H1 (cell line): ENCODE measurements at regions not wholly inside any gene's neighbourhood (a gene's known extent, or its start where the extent isn't known, plus 50 kb on each side); places are given as distances from the start of the nearest gene placed in this dataset.

Experiments
- CTCF ChIA-PET: fragments of 300-600 bp; sonication (Branson Sonifier 250); formaldehyde crosslinking; loops from one replicate; lab custom pipeline; 2021; ENCODE audit not compliant: partially characterized antibody; lab: Charles Lee
- POLR2A ChIA-PET: fragments of 300-600 bp; sonication (Branson Sonifier 250); formaldehyde crosslinking; loops from one replicate; lab custom pipeline; 2021; ENCODE audit warnings: inconsistent platforms; ENCODE audit not compliant: partially characterized antibody; lab: Charles Lee
- DNase-seq, 2 experiments: peaks; one replicate each; pipeline versions ENCODE4 v3.0.0 to v3.0.0-alpha.2; 2010 to 2022; ENCODE audit warnings: low spot score in 2 of 2, low read depth in 1 of 2, mixed read lengths in 1 of 2
- FAIRE-seq: peaks from 2 replicates; lab custom pipeline; 2011; peaks lifted over from hg19 to GRCh38; lab: Jason Lieb, UNC
- H2AFZ ChIP-seq: 2 replicates; pipeline ENCODE4 v1.8.1; 2012; ENCODE audit warnings: low read length, inconsistent platforms
- H2AK5ac ChIP-seq: 2 replicates; pipeline ENCODE4 v1.6.1; 2013; ENCODE audit warnings: low read depth, low read length
- H2BK120ac ChIP-seq: replicated peaks from 2 replicates; pipeline ENCODE3; 2013; ENCODE audit warnings: low read depth, low read length, inconsistent platforms
- H2BK12ac ChIP-seq: 2 replicates; pipeline ENCODE4 v1.6.1; 2013; ENCODE audit warnings: low read depth, low read length
- H2BK15ac ChIP-seq: 2 replicates; pipeline ENCODE4 v1.6.1; 2013; ENCODE audit warnings: low read length
- H2BK20ac ChIP-seq: 2 replicates; pipeline ENCODE4 v1.6.1; 2013; ENCODE audit warnings: low read length
- H2BK5ac ChIP-seq: 2 replicates; pipeline ENCODE4 v1.6.1; 2013; ENCODE audit warnings: low read depth, low read length
- H3K14ac ChIP-seq: 2 replicates; pipeline ENCODE4 v1.6.1; 2013; ENCODE audit warnings: inconsistent platforms; ENCODE audit not compliant: insufficient read length
- H3K18ac ChIP-seq: 2 replicates; pipeline ENCODE4 v1.6.1; 2013; ENCODE audit warnings: low read length; ENCODE audit errors: extremely low read depth
- H3K23ac ChIP-seq: 2 replicates; pipeline ENCODE4 v1.6.1; 2013; ENCODE audit warnings: inconsistent platforms; ENCODE audit not compliant: insufficient read length
- H3K23me2 ChIP-seq: 2 replicates; pipeline ENCODE4 v1.6.1; 2013; ENCODE audit warnings: low read depth, low read length
- H3K27ac ChIP-seq: 2 replicates; pipeline ENCODE4 v1.6.1; 2011; ENCODE audit warnings: low read depth, low read length, inconsistent platforms
- H3K27me3 ChIP-seq, 4 experiments: replicated peaks in 1 of 4; 1 replicate in 1 of 4; 2 replicates in 3 of 4; pipeline versions ENCODE4 v1.6.1 to v1.8.1; 2011 to 2013; ENCODE audit warnings: low read length in 3 of 4, mild to moderate bottlenecking in 3 of 4, inconsistent platforms in 2 of 4, mixed read lengths in 2 of 4, moderate library complexity in 1 of 4; ENCODE audit not compliant: control insufficient read depth in 3 of 4, insufficient read depth in 3 of 4; ENCODE audit errors: extremely low read depth in 1 of 4
- H3K36me3 ChIP-seq, 4 experiments: 2 replicates each; pipeline versions ENCODE4 v1.6.1 to v1.8.1; 2011 to 2013; ENCODE audit warnings: mild to moderate bottlenecking in 4 of 4, low read length in 3 of 4, moderate library complexity in 2 of 4, control low read depth in 1 of 4, inconsistent platforms in 1 of 4; ENCODE audit not compliant: insufficient read depth in 4 of 4, control insufficient read depth in 2 of 4
- H3K4ac ChIP-seq: replicated peaks from 2 replicates; pipeline ENCODE3; 2013; ENCODE audit warnings: low read length, low read depth, mixed read lengths, inconsistent platforms; ENCODE audit not compliant: insufficient read length
- H3K4me1 ChIP-seq, 4 experiments: replicated peaks in 1 of 4; 1 replicate in 1 of 4; 2 replicates in 3 of 4; pipeline versions ENCODE4 v1.6.1 to v1.8.1; 2011 to 2013; ENCODE audit warnings: low read length in 3 of 4, inconsistent platforms in 2 of 4, mixed read lengths in 1 of 4; ENCODE audit not compliant: insufficient read depth in 4 of 4, control insufficient read depth in 3 of 4
- H3K4me2 ChIP-seq, 2 experiments: 2 replicates each; pipeline versions ENCODE4 v1.6.1 to v1.8.1; 2011 to 2013; ENCODE audit warnings: low read depth in 2 of 2, low read length in 2 of 2, control low read depth in 1 of 2, inconsistent platforms in 1 of 2, mild to moderate bottlenecking in 1 of 2; ENCODE audit not compliant: insufficient read depth in 1 of 2
- H3K4me3 ChIP-seq, 4 experiments: fragments of 200-600, 300-600 bp in 1 of 4; sonication (generic), shearing (Covaris generic), sonication (Bioruptor Twin) in 1 of 4; 2 replicates each; pipeline versions ENCODE4 v1.5.1 to v1.8.1; 2011 to 2016; ENCODE audit warnings: low read length in 4 of 4, low read depth in 3 of 4, control low read depth in 2 of 4, inconsistent platforms in 2 of 4, mild to moderate bottlenecking in 2 of 4, mixed read lengths in 1 of 4, moderate library complexity in 1 of 4; ENCODE audit not compliant: insufficient read depth in 2 of 4; ENCODE audit errors: extremely low read depth in 1 of 4
- H3K56ac ChIP-seq: replicated peaks from 2 replicates; pipeline ENCODE3; 2013; ENCODE audit warnings: low read depth, mild to moderate bottlenecking, mixed read lengths, low read length, inconsistent platforms; ENCODE audit not compliant: insufficient read length
- H3K79me1 ChIP-seq: 2 replicates; pipeline ENCODE4 v1.6.1; 2013; ENCODE audit warnings: low read depth, low read length, control low read depth
- H3K79me2 ChIP-seq, 2 experiments: 2 replicates each; pipeline versions ENCODE4 v1.6.1 to v1.8.1; 2012 to 2013; ENCODE audit warnings: low read length in 2 of 2, mild to moderate bottlenecking in 2 of 2, inconsistent platforms in 1 of 2; ENCODE audit not compliant: insufficient read depth in 2 of 2, control insufficient read depth in 1 of 2
- H3K9ac ChIP-seq, 4 experiments: replicated peaks in 1 of 4; 1 replicate in 1 of 4; 2 replicates in 3 of 4; pipeline versions ENCODE4 v1.6.1 to v1.8.1; 2011 to 2013; ENCODE audit warnings: low read depth in 3 of 4, low read length in 3 of 4, control low read depth in 2 of 4, mild to moderate bottlenecking in 2 of 4, moderate library complexity in 2 of 4, inconsistent platforms in 1 of 4; ENCODE audit errors: extremely low read depth in 1 of 4
- H3K9me3 ChIP-seq, 2 experiments: 2 replicates each; pipeline versions ENCODE4 v1.6.1 to v1.8.1; 2012 to 2013; ENCODE audit warnings: mild to moderate bottlenecking in 2 of 2, moderate library complexity in 2 of 2, control low read depth in 1 of 2, inconsistent platforms in 1 of 2, low read depth in 1 of 2, low read length in 1 of 2, mixed read lengths in 1 of 2; ENCODE audit not compliant: insufficient read depth in 2 of 2
- H4K20me1 ChIP-seq, 2 experiments: replicated peaks in 1 of 2; 2 replicates each; pipeline versions ENCODE3 to v1.8.1; 2011 to 2013; ENCODE audit warnings: inconsistent platforms in 2 of 2, low read length in 2 of 2, mild to moderate bottlenecking in 1 of 2; ENCODE audit not compliant: insufficient read depth in 2 of 2, control insufficient read depth in 1 of 2
- H4K5ac ChIP-seq: 2 replicates; pipeline ENCODE4 v1.6.1; 2013; ENCODE audit warnings: low read length, low read depth, mixed read lengths, inconsistent platforms; ENCODE audit not compliant: insufficient read length
- H4K8ac ChIP-seq: 2 replicates; pipeline ENCODE4 v1.8.0; 2013; ENCODE audit warnings: mild to moderate bottlenecking, moderate library complexity, low read length, inconsistent platforms; ENCODE audit not compliant: insufficient read depth; ENCODE audit errors: extremely low read depth
- H4K91ac ChIP-seq: replicated peaks from 2 replicates; pipeline ENCODE3; 2013; ENCODE audit warnings: low read length, mixed read lengths, inconsistent platforms; ENCODE audit not compliant: insufficient read length
- CHD1 ChIP-seq: IDR thresholded peaks from 2 replicates; pipeline ENCODE4 v1.6.1; 2012; ENCODE audit warnings: low read depth, low read length, improper control_type of control experiment
- EGR1 ChIP-seq: IDR thresholded peaks from 2 replicates; pipeline ENCODE4 v1.6.1; 2011; ENCODE audit warnings: low read depth, low read length, borderline replicate concordance
- KDM5A ChIP-seq: fragments of 200-600 bp; IDR thresholded peaks from 2 replicates; pipeline ENCODE4 v1.7.1; 2012; ENCODE audit warnings: mild to moderate bottlenecking, low read length, inconsistent platforms, mixed read lengths
- NANOG ChIP-seq: IDR thresholded peaks from 2 replicates; pipeline ENCODE4 v1.6.1; 2011; ENCODE audit warnings: low read length, low read depth, mild to moderate bottlenecking, inconsistent platforms; ENCODE audit not compliant: insufficient read depth, poor library complexity, severe bottlenecking
- RFX5 ChIP-seq: IDR thresholded peaks from 2 replicates; pipeline ENCODE4 v1.6.1; 2011; ENCODE audit warnings: low read depth, low read length, improper control_type of control experiment, borderline replicate concordance
- WGBS, 2 experiments: shearing (Covaris generic) in 1 of 2; methylation state at CpG; one replicate each; pipeline versions ENCODE4 v1.1.6 to v1.1.7; 2013 to 2015; ENCODE audit warnings: low lambda C conversion rate in 2 of 2, mixed read lengths in 2 of 2, inconsistent platforms in 1 of 2, low coverage in 1 of 2, missing lambda C conversion rate in 1 of 2; ENCODE audit not compliant: insufficient replicate concordance in 2 of 2, insufficient coverage in 1 of 2, insufficient read length in 1 of 2; ENCODE audit errors: extremely low coverage in 1 of 2, missing lambda C conversion rate in 1 of 2; 5-methylcytosine and 5-hydroxymethylcytosine counted together

DNA sequence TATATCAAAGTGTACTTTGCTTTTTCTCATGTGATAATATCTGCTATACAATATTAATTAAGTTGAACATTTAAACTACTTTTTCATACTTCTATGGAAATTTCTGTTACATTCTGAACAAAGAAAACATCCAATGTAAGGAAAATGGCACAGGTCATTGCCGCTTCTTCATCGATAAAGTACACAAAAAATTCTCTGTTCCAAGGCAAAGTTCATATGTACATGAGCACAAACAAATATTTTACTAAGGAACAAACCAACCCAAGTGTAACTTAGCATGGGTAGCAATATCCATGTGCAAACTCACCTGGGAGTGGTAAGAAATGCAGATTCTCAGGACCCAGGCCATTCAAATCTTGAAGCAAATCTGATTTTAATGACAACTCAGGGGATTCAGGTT, 139.8 kb downstream of the TMEM161B start:
- Histone ChIP-seq H3K79me2 (no peaks in the 10 kb centered on the region), H3K27ac (no peak overlapping the region), H3K23me2 (no peaks in the 10 kb centered on the region), H2BK120ac (no peak overlapping the region), H3K4me1 (no peaks in the 10 kb centered on the region), H3K4me2 (no peak overlapping the region), H3K36me3 (no peaks in the 10 kb centered on the region), H2AFZ (no peak overlapping the region), H3K9me3 (no peaks in the 10 kb centered on the region), H2BK5ac (no peak overlapping the region), H3K9ac (no peak overlapping the region), H3K14ac (no peak overlapping the region), H3K27me3 (no peaks in the 10 kb centered on the region), H3K4ac (no peak overlapping the region), H3K4me3 (no peak overlapping the region), H2AK5ac (no peak overlapping the region), H4K8ac (no peak overlapping the region), H2BK12ac (no peak overlapping the region), H3K18ac (no peak overlapping the region), H4K91ac (no peak overlapping the region), H4K5ac (no peak overlapping the region), H4K20me1 (no peaks in the 10 kb centered on the region), H2BK15ac (no peak overlapping the region), H3K79me1 (no peaks in the 10 kb centered on the region), H3K56ac (no peak overlapping the region), H3K23ac (no peak overlapping the region), H2BK20ac (no peak overlapping the region)
- CTCF ChIA-PET: interaction anchor here (0.8 to 2.2 kb wide), 3 partner anchors 8 to 14 kb away, joined by 3 to 7 read pairs (median 3); no protein-coding TSS in a partner anchor
- DNase-seq (no peak), FAIRE-seq (no peak)
- POLR2A ChIA-PET: no interaction called here
- 94% methylated on average over 2 of the region's 2 CpGs; no CpG with 5 or more reads in 1 of the 2 experiments for WGBS, 2 experiments
- no peak for TF ChIP-seq CHD1
- TF ChIP-seq RFX5: no peak
- TF ChIP-seq EGR1: no peak
- TF ChIP-seq KDM5A: no peak
- no peak for TF ChIP-seq NANOG
